ENCODE measurements at regions not wholly inside any gene's neighbourhood (a gene's known extent, or its start where the extent isn't known, plus 50 kb on each side); places are given as distances from the start of the nearest gene placed in this dataset.
A peak's percentile ranks its signal among the peaks of the same experiment; 100 is the strongest.

GRCh38 chr18:77862066-77862757 is 612.6 kb downstream of the GALR1 start:
- no peak for DNase-seq

DNA sequence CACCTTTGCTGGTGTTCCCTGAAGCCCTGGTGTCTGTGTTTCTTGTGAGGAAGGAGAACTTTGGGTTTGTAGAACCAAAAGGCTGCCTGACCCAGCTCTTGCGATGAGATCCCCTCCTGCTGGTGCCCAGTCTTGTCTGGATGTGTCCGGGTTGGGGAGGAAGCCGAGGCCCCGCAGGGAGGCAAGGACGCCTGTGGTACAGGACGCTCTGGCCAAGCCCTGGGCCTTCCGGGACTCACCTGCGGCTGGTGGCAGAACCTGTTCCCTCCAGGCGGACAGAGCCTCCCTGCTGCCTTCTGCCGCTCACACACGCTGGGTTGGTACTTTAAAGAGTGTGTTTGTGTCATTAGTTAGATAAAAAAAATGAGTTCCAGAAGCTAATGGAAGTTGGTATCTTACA is 616.2 kb downstream of the GALR1 start:
- DNase-seq: no peak

DNA sequence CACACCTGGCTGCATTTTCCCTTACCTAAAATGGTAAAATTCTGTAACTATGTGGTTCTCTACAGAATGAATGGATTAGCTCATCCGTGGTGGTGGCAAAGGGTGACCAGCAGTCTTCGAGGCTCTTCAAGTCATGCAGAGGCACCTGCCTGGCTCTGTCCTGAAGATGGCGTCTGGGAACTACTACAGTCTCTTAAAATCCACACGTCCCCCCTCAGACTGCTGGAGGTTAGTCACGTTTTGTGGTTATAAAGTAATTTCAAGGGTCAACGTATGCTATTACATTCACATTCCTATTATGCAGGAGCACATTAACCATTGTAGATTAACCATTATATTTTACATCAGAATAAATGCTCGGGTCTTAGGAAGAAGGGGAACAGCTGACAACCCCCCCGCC is 616.7 kb downstream of the GALR1 start:
- no peak for DNase-seq

DNA sequence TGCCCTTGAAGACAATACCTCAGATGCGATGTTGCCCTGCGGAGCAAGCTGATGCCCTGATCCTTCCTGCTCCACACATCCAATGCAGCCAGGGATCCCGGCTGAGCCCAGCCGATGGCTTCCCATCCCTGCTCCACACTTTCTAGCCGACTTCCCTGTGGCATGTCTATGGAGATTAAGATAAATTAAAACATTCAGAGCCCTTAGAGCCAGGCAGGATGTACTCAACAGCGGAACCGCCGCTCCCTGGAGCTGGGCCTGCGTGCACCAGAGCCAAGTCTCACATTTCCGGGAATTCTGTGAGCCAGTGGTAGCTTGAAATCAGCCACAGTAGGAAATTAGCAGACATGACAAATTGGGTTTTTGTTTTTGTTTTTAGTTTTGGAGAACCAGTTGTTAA is 620.6 kb downstream of the GALR1 start:
- DNase-seq: no peak

- DNase-seq: no peak
Measured at GRCh38 chr18:77870894-77871293, 621.2 kb downstream of the GALR1 start.

DNA sequence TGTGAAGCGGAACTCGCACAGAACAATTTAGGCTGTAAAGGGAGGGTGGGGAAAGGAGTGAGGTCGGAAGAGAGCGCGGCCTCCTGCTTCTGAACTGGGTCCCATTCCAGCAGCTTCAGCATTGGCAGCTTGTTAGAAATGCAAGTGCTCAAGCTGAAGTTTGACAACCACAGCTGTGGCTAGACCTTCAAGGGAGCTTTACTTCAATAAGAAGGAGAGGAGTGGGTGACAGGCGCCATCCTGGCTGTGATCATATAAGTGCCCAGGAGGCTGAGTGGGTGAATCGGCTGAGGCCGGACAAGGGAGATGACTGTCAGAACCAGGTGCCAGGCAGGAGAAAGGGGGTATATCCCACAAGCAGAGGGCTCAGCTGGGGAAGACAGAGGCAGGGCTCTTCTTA is 622.5 kb downstream of the GALR1 start:
- DNase-seq: no peak

DNA sequence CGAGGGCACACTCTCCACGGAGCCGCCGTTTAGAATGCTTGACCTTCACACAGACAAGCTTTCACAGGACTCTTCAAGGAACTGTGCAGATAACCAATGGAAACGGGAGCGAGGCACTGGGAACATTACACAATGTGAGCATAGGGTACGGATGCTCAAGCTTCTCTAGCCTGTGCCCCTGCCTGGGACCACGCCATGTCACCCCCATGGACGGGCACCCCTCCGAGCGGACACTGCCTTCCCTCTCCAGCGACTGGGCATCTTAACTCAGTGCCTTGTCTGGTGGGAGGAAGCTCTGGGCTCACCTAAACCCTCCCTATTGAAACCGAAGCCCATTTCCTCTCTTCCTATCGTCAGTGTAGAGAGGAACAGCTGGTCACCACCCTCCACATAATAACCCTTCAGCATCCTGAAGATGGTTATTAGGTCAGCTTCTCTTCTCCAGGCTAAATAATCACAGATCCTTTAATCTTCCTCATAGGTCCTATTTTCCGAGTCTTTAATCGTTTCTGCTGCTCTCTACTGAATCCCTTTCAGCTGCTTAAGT is 626.7 kb downstream of the GALR1 start:
- peak; percentile 5 for DNase-seq

GRCh38 chr18:77879829-77880228 is 630.2 kb downstream of the GALR1 start:
- DNase-seq: no peak

GRCh38 chr18:77884454-77884853 is 634.8 kb downstream of the GALR1 start:
- DNase-seq: no peak

DNA sequence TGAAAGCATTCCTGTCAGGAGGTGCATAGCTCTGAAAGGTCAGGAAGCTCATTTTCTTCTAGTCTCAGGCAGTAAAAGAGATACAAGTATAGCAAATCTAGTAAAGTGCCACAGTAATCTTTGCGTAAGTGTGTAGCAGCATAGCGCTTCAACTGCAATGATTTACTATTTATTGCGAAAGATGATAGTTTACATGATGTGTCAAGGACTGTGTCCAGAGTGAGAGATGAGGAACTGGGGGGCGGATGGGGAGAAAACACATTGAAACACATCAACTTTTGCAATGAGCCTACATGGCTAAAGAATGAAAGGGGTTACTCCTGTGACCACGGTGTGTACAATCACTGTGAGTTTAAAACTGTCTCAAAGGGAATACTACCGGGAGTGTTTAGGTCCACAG is 644.4 kb downstream of the GALR1 start:
- DNase-seq: no peak

DNA sequence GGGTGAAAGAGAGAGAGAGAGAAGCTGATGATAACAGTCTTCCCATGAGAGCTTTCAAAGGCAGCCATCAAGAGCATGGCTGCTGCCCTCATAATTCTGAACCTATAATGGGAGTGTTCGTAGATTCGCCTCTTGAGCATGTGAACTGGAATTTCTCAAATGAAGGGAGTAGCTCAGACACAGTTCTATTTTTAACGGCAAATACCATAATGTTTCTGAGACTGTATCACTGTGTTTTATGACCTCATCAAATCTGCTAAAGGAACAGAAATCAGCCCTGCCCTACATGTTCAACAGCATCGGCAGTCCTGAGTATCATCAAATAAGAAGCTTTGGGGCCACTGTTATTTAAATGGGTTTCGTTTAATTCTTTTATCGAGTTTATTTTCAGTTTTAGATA is 645.6 kb downstream of the GALR1 start:
- DNase-seq: no peak

DNA sequence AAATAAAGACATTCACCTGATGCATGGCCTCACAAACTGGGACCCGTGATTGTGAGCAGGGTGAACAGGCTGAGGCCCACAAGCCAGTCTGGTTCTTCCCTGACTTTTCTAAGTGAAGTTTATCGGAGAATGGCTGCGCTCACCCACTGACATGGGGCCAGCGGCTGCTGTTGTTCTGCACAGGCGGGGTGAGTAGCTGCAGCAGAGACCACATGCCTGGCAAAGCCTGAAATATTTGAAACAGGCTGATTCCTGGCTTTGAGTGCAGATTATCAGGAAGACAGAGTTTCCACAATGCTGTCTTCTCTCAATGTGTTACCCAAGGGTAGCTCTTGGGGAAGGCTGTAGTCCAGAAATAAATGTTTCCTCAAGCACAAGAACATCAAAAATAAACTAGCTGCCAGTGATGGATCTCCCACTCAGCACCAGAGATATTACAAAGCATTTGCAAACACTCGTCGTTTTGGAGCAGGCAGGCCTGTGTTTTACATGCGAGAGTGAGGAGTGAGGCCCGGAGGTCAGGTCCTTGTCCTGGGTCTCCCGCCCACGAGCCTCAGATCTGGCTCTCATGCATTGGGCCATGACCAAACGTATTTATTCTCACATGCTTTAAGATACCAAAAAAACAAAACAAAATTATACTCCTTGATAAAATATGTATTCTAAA is 647.1 kb downstream of the GALR1 start:
- no peak for DNase-seq

GRCh38 chr18:77897606-77898005 is 648.0 kb downstream of the GALR1 start:
- DNase-seq: no peak

DNA sequence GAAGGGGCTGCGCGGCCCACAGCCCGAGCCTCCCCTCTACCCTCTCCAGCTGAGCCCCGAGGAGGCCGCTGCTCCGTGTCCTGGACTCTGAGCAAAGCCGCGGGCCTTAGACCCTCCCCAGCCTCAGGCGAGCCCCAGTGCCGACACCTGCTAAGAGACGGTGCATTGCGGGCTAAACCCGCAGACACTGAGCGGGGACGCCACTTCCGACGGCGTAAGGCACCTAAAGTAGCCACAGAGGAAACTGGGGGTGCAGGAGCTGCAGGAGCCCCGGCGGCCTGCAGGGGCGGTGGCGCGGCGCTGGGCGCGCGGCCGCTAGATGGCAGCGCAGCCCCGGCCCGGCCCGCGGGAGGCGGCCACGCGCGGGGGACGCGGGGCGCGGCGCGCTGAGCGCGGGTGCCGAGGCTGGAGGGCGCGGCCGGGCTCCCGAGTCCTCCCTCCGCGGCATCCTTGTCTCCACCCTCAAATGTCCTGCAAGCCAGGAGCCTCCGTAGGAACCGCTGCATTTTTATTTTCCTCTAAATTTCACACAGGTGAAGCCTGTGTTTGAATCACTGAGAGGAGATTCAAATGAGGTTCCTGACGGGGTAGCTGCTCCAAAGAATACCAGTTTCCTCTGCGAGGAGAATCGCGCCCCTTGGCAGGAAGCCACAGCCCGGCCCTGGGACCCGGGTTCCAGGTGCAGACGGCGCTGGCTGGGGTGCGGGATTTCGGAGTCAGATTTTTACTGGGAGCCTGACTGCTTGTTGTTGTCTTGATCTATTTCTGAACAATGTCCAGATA is 650.5 kb downstream of the GALR1 start:
- DNase-seq: peak; percentile 38

- no peak for DNase-seq
Measured at GRCh38 chr18:77905011-77905410, 655.4 kb downstream of the GALR1 start.

- no peak for DNase-seq
Measured at GRCh38 chr18:77905449-77906055, 655.9 kb downstream of the GALR1 start.

- DNase-seq: no peak
Measured at GRCh38 chr18:77906103-77906892, 656.6 kb downstream of the GALR1 start.

DNA sequence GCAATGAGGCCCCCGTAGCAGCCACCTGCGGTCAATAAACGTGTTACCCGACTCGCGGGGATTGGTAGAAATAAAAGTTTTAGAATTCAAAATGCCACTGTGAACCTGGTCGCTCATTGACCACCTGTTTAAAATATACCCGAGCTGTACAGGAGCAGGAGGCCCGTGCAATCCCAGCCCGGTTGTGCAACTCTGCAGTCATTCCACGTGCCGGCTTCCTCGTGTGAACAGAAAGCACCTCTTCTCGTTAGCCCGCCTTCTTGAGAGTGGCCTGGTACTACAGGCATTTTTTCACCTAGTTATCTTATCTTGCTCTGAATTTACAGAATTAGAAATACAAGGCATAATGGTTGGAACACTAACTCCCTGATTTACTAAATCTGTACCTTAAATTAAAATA is 660.7 kb downstream of the GALR1 start:
- no peak for DNase-seq

DNA sequence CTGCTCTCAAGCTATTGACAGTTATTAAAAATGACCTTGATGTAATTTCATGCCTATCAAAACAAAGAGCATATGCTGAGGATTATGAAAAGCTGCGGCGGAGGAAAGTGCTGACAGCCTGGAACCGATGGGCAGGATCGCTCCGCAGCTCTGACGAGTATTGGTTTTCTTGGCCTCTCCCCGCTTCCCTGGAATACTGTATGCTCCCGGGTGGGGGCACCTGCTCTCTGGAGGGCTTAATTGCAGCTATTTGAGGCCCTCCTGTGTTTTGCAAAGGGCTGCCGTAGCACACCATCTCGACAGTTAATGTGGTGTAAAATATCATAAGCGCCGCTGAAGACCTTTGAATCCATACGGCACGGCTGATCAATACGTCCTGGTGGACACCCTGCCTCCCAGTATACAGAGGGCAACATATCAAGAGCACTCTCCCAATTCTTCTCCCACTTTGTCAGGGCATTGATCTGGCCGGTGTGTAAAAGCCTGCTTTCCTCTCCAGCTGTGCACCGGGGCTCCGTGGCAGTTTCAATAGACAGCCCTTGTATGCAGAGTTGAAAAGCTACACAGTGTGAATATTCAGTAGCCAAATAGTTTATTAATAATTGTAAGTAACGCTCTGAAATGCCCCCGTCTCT is 662.4 kb downstream of the GALR1 start:
- DNase-seq: no peak

DNA sequence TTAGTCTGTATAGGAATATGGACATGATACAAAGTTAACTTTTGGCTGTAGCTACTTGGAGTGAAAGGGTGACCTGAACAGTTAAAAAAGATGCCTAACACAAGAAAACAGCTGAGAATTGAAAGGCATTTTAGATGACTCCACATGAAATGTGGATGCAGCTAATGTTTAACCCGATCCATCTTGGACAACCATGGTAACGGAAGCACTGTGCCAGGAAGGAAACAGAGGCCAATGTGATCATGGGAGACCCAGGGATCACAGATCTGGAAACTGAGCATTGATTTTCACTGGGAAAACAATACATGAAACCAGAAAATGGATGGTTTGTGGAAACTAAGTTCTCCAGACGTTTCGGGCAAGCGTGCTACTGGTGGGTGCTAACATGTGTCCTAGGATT is 669.1 kb downstream of the GALR1 start:
- DNase-seq: no peak

GRCh38 chr18:77919923-77920322 is 670.3 kb downstream of the GALR1 start:
- DNase-seq: no peak

GRCh38 chr18:77935342-77935741 is 685.7 kb downstream of the GALR1 start:
- DNase-seq: no peak

Measured in DMS153 (cell line).